ENCODE measurements at regions not wholly inside any gene's neighbourhood (a gene's known extent, or its start where the extent isn't known, plus 50 kb on each side); places are given as distances from the start of the nearest gene placed in this dataset.

GRCh38 chr14:98714626-98715425, 557.2 kb downstream of the BCL11B start:
- no peak for DNase-seq

DNA sequence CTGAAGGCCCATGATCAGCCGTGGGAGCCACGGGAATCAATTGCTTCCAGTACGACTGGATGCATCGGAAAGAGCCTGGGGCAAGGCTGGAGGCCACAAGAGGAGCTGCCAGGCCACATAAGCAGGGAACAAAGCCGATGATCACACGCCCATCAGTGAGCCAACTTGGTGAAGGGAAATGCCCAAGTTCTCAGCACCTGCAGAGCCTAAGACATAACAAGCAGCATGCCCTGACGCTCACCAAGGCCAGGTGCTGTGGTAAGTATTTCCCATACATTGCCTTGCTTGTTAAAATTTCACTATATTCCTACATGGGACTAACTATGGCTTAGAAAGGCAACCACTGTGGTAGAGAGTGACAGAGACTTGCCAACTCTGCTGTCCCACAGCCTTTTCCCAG, 555.9 kb downstream of the BCL11B start:
- no peak for DNase-seq

- no peak for DNase-seq
Measured at GRCh38 chr14:98721061-98721460, 550.9 kb downstream of the BCL11B start.

DNA sequence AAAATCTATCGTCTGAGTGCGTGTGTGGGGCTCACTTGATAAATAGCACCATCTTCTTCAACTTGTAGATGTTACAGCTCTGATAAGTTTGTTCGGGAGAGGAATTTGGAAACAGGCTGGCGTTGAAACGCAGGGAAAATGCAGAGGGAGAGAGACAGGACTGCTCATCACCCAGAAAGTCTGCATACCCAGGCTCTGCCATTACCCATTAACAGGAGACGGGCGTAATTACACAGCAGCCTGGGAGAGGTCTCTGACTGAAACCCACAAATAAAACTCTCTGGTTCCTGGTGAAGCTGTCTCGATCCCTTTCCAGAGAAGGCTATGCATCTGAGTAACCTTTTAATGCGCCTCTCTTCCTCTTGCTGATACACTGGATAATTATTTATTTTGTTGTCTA, 547.3 kb downstream of the BCL11B start:
- DNase-seq = no peak

DNA sequence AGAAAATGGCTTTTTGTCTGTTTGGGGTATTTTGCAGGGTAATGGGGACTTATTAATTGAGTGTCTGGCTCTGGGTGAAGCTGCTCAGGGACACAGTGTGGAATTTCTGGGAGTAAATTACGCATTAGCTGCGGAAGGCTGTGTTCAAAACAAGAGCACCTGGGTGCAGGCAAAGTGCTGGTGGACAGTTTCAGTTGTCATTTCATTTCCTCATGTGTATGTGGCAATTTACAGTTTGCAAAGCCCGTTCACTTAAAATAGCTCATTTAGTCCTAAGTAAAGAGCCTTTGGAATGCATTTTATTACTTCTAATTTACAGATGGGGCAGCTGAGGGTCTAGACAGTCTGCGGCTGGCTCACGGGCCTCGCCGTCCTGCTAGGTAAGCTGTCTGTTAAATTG, 546.8 kb downstream of the BCL11B start:
- no peak for DNase-seq

- no peak for DNase-seq
Measured at GRCh38 chr14:98725676-98726075, 546.3 kb downstream of the BCL11B start.

DNA sequence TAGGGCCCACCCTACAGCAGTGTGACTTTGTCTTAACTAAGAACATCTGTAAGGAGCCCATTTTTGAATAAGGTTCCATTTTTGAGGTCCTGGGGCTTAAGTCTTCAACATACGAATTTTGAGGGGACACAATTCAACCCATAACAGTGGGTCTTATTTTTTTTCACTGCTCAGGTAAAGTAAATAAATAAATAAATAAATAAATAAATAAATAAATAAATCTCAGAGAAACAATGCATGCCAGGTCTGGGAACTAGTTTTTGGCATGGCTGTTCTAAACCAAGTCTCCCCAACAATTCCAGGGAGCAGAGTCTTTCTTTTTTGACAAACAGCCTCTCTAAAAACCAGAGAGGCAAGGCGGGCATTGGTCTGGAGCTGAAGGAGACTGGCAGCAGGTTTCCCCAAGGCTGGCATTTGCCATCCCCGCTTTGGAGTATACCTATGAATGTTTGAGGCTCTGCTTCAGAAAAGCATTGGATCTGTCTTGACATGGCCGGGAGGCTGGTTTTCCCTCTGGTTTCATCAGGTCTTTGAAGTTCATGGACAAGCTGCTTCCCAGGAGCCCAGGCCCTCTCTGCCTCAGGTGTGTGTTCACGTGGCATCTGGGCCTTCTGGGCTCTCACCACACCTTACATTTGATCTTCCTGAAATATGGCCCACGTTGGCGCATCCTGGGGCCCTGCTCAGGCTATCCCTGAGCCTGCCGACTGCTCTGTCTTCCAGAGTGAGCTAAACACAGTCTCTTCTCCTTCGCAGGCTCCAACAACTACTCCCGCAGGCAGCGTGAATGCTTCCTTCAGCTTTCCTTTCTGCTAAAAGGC, 545.2 kb downstream of the BCL11B start:
- DNase-seq = no peak

GRCh38 chr14:98728024-98728423, 544.0 kb downstream of the BCL11B start:
- DNase-seq = no peak

- DNase-seq = no peak
Measured at GRCh38 chr14:98728836-98729235, 543.2 kb downstream of the BCL11B start.

- DNase-seq = no peak
Measured at GRCh38 chr14:98731286-98731685, 540.7 kb downstream of the BCL11B start.

- no peak for DNase-seq
Measured at GRCh38 chr14:98731701-98732100, 540.3 kb downstream of the BCL11B start.

DNA sequence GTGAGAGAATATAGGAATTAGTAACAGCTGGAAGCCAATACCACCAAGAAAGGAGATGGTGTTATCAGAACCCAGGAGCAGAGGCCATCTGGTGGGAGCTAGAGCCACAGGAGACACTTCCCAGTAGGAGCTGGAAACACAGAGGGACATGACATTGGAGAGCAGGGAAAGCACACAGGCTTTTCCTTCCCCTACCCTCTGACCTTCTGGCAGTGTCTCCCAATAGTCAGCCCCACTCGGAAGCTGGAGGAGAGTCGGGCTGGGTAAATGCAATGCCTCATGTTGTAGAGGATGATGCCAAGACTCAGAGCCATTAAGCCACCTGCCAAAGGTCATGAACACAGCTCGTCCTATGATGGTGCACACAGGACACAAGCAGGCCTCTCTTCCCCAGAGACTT, 538.5 kb downstream of the BCL11B start:
- DNase-seq = no peak

DNA sequence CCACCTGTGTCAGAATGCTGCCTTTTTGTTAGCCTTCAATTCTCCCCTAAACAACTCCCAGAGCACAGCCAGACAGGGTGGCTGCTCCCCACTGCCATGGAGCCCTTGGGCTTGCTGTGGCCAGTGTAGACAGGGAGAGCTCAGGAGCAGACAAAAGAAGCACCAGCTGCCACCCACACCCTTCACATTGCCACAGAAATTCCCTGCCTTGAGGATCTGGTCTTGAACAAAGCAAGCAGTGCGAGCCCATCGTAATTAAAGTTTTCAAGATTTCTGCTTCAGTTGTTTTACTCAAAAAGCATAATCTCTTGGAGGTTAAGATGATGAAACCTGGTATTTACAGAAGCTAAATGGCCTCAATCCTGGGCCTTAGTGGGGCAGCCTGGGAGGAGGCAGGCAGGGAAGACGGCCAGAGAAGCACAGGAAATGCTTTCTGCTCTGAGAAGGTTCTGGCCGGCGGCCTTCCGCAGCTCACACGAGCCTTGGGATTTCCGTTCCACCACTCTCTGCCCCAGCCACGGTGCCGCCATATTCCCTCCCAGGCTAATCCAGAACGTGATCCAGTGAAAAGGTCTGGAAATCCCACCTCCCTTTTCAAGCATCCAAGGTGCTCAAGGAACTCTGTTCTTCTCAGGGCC, 535.2 kb downstream of the BCL11B start:
- DNase-seq = no peak

GRCh38 chr14:98741523-98741922, 530.5 kb downstream of the BCL11B start:
- no peak for DNase-seq

DNA sequence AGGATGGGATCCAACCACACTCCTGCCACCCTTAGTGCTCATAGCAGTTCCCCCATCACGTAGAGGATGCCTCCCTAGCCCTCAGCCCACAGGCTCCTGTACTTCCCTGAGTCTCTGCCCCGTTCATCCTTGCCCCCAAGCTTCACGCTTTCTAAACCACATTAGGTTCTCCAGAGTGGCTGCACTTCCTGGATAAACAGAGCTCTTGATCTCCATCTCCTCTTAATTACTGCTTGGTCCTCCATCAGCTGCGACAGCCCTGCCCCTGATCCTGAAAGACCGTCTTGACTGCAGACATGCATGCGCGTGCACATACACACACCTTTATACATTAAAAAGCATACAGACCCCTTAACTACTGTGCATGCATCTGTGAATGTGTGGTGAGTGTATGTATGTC, 530.0 kb downstream of the BCL11B start:
- DNase-seq = no peak

DNA sequence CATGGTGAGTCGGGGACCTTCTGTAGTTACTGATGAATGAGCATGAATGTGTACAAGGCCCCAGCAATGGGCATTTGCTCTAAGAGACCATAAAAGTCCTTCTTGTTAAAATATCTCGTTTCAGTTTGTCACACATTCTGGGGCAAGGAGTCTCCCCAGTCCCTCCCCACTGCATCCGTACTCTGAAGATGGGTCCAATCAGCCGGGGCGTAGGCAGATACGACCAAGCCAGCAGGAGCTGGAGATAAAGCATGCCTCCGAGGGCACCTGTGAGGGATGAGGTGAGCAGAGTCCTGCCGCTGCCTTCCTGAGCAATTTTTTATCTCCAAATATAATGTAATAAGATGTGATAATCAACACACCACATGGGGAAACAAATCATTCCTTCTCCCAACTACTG, 528.5 kb downstream of the BCL11B start:
- DNase-seq = no peak

DNA sequence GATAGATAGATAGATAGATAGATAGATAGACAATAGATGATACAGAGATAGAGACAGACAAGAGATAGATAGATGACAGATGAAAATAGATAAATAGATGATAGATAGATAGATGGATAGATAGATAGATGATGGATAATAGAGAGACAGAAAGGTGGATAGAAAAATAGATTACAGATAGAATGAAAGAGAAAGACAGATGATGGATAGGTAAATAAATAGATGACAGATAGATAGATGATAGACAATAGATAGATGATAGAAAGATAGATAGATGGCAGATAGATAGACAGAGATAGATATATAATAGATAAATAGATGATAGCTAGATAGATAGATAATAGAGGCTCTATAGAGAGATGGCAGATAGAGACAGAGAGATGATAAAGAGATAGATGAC, 523.0 kb downstream of the BCL11B start:
- DNase-seq = no peak

- DNase-seq = no peak
Measured at GRCh38 chr14:98751110-98751509, 520.9 kb downstream of the BCL11B start.

DNA sequence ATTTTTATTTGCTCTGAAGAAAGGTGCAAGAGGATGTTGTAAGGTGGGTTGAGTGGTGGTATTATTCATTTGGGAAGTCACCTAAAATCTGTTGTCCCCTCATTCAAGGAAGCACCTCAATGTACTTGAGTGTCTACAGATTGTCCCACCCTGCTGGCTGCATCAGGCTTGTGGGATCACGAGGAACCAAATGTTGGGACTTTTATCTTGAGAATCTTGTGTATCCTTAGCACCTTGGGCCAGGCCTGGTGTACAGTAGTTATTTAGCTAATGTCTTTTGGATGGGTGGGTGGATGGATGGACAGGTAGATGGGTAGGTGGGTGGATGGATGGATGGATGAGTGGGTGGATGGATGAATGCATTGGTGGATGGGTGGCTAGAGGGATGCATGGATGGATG, 519.3 kb downstream of the BCL11B start:
- no peak for DNase-seq

- no peak for DNase-seq
Measured at GRCh38 chr14:98754343-98755020, 517.5 kb downstream of the BCL11B start.

DNA sequence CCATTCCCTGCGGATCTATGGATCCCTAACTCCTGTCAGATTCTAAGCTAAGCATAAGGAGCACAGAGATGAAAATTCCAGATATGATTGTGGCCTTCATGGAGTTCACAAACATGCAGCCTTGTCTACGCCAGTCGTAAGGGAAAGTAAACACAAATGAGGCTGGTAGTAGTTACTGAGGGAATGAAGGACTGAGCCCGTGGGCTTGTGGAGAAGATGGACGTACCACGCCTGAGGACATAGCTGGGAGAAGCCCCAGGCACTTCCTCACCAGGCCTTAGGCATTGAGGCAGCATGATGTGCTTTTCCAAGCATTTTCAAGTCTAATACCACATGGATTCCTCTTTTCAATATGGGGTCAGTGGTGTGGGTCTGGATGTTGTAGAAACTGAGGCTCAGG, 515.2 kb downstream of the BCL11B start:
- no peak for DNase-seq

DNA sequence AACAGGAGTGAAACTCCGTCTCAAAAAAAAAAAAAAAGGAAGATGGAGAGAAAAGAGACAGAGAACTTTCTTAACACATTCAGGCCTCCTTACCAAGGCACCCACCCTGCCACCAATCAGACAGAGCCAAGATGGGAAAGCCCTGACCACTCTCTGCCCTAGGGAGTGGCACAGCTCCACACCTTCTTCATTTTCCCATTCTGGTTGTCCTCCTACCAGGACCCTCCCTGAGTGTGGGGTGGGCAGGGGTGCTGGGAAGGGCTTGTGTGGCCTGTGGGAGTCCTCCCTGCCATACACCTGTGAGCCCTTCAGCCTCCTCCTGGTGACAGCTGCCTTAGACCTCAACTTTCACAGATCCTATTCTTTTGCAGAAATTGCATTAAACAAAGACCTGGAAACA, 513.6 kb downstream of the BCL11B start:
- no peak for DNase-seq

- DNase-seq = no peak
Measured at GRCh38 chr14:98761993-98762392, 510.0 kb downstream of the BCL11B start.
